Choroid plexus epithelial cell (primary cell): ENCODE measurements at regions not wholly inside any gene's neighbourhood (a gene's known extent, or its start where the extent isn't known, plus 50 kb on each side); places are given as distances from the start of the nearest gene placed in this dataset.
"Not testable (repeated sequence)": the region's sequence is repeated elsewhere in the genome, so short reads cannot be mapped to it uniquely, and the experiment has no call there.

ENCODE experiments used
- DNase-seq: peaks from one replicate; pipeline ENCODE4 v3.0.0-alpha.2; 2010; ENCODE audit warnings: low read depth
- H3K4me3 ChIP-seq: 2 replicates; pipeline ENCODE4 v1.5.1; 2011; ENCODE audit warnings: low read depth, mild to moderate bottlenecking, control low read depth, low read length, moderate library complexity
- TF ChIP-seq, protein P1 (sequence below): conservative IDR thresholded peaks from 2 replicates; pipeline ENCODE4 v1.5.1; 2011; ENCODE audit warnings: low read depth, mild to moderate bottlenecking, control low read depth, inconsistent platforms, low read length, moderate library complexity

GRCh38 chr18:28422577-28422976 lies 245.6 kb upstream of the CDH2 start:
- no peak for DNase-seq
- TF ChIP-seq, protein P1, sequence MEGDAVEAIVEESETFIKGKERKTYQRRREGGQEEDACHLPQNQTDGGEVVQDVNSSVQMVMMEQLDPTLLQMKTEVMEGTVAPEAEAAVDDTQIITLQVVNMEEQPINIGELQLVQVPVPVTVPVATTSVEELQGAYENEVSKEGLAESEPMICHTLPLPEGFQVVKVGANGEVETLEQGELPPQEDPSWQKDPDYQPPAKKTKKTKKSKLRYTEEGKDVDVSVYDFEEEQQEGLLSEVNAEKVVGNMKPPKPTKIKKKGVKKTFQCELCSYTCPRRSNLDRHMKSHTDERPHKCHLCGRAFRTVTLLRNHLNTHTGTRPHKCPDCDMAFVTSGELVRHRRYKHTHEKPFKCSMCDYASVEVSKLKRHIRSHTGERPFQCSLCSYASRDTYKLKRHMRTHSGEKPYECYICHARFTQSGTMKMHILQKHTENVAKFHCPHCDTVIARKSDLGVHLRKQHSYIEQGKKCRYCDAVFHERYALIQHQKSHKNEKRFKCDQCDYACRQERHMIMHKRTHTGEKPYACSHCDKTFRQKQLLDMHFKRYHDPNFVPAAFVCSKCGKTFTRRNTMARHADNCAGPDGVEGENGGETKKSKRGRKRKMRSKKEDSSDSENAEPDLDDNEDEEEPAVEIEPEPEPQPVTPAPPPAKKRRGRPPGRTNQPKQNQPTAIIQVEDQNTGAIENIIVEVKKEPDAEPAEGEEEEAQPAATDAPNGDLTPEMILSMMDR = no peak
- H3K4me3 ChIP-seq = no peak overlapping the region

- not testable (repeated sequence) for H3K4me3 ChIP-seq, DNase-seq
Measured at GRCh38 chr18:28421950-28422349, 245.0 kb upstream of the CDH2 start.

GRCh38 chr18:28412521-28412920 lies 235.6 kb upstream of the CDH2 start:
- H3K4me3 ChIP-seq = no peak overlapping the region
- TF ChIP-seq, protein P1 = no peak
- DNase-seq = no peak

DNA sequence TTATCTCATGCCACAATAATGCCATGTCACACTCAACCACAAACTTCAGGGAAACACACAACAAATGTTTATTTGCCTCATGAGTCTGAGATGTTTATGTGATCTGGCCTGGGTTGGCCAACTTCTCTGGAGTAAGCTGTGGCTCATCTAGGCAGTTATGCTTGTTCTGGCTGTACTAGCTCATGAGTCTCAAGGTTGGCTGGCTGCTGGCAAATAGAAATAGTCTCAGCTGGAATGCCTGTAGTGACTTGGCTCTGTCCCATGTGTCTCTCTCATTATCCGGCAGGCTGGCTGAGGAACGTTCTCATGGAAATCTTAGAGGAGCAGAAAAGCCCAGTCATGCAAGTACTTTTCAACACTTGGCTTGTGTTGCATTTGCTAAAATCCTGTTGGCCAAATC lies 234.9 kb upstream of the CDH2 start:
- peak; percentile 11 for DNase-seq

DNA sequence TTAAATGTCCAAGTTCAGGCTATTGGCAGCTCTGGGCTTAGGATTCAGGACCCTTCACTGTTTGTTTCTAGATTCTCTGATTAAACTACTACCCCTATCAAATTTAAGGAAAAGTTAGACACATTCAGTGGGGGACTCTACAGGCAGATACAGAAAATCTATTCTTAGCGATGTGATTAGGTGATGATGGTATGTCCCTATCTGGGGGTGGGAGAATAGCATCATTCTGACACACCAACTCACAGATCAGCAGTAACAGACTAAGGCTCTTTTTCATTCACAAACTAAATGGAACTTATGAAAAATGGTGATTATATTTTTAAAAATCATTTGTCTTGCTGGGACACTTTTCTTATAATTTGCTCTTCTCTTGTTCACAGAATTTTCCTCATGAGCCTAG lies 232.9 kb upstream of the CDH2 start:
- no peak overlapping the region for H3K4me3 ChIP-seq
- DNase-seq = no peak
- TF ChIP-seq, protein P1 = no peak

More for the DNA sequence above, 234.9 kb upstream of the CDH2 start:
- H3K4me3 ChIP-seq = no peak overlapping the region
- TF ChIP-seq, protein P1 = no peak

DNA sequence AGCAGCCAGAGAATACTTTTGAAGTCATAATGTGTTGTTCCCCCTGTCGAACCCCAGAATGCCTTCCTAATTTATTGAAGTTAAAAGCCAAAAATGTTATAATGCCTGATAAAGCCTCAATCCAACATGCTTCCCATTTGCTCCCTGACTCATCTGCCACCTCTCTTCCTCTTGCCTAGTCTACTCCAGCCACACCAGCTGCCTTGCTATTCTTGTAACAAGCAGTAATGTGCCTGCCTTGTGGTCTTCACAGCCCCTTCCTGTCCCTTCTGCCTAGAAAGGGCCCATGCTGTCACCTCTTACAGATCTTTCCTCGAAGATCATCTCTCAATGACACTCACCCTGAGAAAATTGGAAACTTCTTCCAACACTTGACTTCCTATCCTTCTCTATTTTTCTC lies 231.6 kb upstream of the CDH2 start:
- TF ChIP-seq, protein P1 = no peak
- no peak for DNase-seq
- no peak overlapping the region for H3K4me3 ChIP-seq

- TF ChIP-seq, protein P1 = no peak
- peak; percentile 14 for DNase-seq
Measured at GRCh38 chr18:28407681-28408080, 230.8 kb upstream of the CDH2 start.

DNA sequence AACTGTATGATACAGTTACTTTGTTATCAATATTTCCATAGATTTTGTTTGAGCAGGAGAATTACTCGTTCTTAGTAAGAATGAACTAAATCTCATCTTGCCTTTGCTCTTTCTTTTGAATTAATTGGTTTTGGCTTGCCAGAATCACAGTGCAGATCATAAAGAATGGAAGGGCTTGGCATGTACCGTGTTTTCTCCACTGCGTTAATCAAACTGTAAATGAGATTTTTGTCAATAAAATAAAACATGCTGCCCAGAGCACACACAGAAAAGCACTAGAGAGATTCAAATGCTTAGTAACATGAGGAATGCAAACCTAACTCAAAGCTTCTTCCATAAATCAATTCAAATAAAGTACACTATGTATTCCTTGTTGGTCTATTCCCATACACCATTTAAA lies 229.6 kb upstream of the CDH2 start:
- no peak for DNase-seq
- TF ChIP-seq, protein P1 = no peak
- no peak overlapping the region for H3K4me3 ChIP-seq

More at GRCh38 chr18:28407681-28408080, 230.8 kb upstream of the CDH2 start:
- no peak overlapping the region for H3K4me3 ChIP-seq
